ENCODE measurements at regions not wholly inside any gene's neighbourhood (a gene's known extent, or its start where the extent isn't known, plus 50 kb on each side); places are given as distances from the start of the nearest gene placed in this dataset.

- DNase-seq = no peak
Measured at GRCh38 chr6:54640911-54641310, 205.7 kb upstream of the FAM83B start.

GRCh38 chr6:54646069-54646950 is 200.3 kb upstream of the FAM83B start:
- DNase-seq = peak; percentile 10 to 43 (median 16)

GRCh38 chr6:54646951-54647664 is 199.5 kb upstream of the FAM83B start:
- peak in 1 of 3 donors; percentile 9 for DNase-seq

GRCh38 chr6:54654381-54654780 is 192.2 kb upstream of the FAM83B start:
- DNase-seq = no peak

GRCh38 chr6:54655162-54655561 is 191.4 kb upstream of the FAM83B start:
- DNase-seq = no peak

GRCh38 chr6:54665278-54665677 is 181.3 kb upstream of the FAM83B start:
- DNase-seq = no peak

- no peak for DNase-seq
Measured at GRCh38 chr6:54680531-54680930, 166.0 kb upstream of the FAM83B start.

GRCh38 chr6:54681267-54681666 is 165.3 kb upstream of the FAM83B start:
- DNase-seq = no peak

- peak in 1 of 3 donors; percentile 7 for DNase-seq
Measured at GRCh38 chr6:54681987-54682386, 164.6 kb upstream of the FAM83B start.

- DNase-seq = no peak
Measured at GRCh38 chr6:54689620-54690019, 157.0 kb upstream of the FAM83B start.

- no peak for DNase-seq
Measured at GRCh38 chr6:54690596-54690995, 156.0 kb upstream of the FAM83B start.

- DNase-seq = no peak
Measured at GRCh38 chr6:54694928-54695532, 151.5 kb upstream of the FAM83B start.

- no peak for DNase-seq
Measured at GRCh38 chr6:54695815-54696214, 150.8 kb upstream of the FAM83B start.

- peak; percentile 15 to 24 (median 20) for DNase-seq
Measured at GRCh38 chr6:54697424-54697823, 149.1 kb upstream of the FAM83B start.

GRCh38 chr6:54698974-54699373 is 147.6 kb upstream of the FAM83B start:
- no peak for DNase-seq

- no peak for DNase-seq
Measured at GRCh38 chr6:54700158-54700557, 146.4 kb upstream of the FAM83B start.

- DNase-seq = no peak
Measured at GRCh38 chr6:54702772-54703171, 143.8 kb upstream of the FAM83B start.

- DNase-seq = no peak
Measured at GRCh38 chr6:54706391-54706790, 140.2 kb upstream of the FAM83B start.

- peak in 1 of 3 donors; percentile 29 for DNase-seq
Measured at GRCh38 chr6:54706844-54707605, 139.5 kb upstream of the FAM83B start.

GRCh38 chr6:54710456-54710855 is 136.1 kb upstream of the FAM83B start:
- peak; percentile 33 to 71 (median 40) for DNase-seq

GRCh38 chr6:54716010-54716409 is 130.6 kb upstream of the FAM83B start:
- no peak for DNase-seq

GRCh38 chr6:54716877-54717276 is 129.7 kb upstream of the FAM83B start:
- peak in 2 of 3 donors; percentile 30 to 37 for DNase-seq
